ENCODE measurements at regions not wholly inside any gene's neighbourhood (a gene's known extent, or its start where the extent isn't known, plus 50 kb on each side); places are given as distances from the start of the nearest gene placed in this dataset.
"Not testable (repeated sequence)": the region's sequence is repeated elsewhere in the genome, so short reads cannot be mapped to it uniquely, and the experiment has no call there.

- DNase-seq (ENCODE audit: low read depth): peak; percentile 26
These were observed 232.8 kb upstream of the MCHR2 start for GRCh38 chr6:100226811-100227210.

GRCh38 chr6:100223952-100224351, 229.9 kb upstream of the MCHR2 start:
- DNase-seq (ENCODE audit: low read depth): not testable (repeated sequence)

DNA sequence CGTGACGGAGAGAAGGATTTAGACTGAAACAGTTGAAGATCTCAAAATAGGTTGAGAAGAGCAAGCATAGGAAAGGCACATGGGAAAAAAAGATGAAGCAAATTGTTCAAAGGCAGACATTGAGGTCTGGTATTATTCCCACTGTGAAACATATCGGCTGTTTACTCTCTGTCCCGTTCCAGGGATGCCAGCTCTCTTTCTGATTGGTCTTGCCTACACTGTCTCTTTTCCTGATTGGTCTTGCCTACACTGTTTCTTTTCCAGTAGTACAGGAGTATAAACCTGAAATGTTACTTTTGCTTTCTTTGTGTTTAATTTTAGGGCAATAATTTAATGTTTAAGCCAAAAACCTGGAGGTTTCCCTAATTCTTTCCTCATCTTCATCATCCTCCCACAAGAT, 226.5 kb upstream of the MCHR2 start:
- no peak for DNase-seq (ENCODE audit: low read depth)

DNA sequence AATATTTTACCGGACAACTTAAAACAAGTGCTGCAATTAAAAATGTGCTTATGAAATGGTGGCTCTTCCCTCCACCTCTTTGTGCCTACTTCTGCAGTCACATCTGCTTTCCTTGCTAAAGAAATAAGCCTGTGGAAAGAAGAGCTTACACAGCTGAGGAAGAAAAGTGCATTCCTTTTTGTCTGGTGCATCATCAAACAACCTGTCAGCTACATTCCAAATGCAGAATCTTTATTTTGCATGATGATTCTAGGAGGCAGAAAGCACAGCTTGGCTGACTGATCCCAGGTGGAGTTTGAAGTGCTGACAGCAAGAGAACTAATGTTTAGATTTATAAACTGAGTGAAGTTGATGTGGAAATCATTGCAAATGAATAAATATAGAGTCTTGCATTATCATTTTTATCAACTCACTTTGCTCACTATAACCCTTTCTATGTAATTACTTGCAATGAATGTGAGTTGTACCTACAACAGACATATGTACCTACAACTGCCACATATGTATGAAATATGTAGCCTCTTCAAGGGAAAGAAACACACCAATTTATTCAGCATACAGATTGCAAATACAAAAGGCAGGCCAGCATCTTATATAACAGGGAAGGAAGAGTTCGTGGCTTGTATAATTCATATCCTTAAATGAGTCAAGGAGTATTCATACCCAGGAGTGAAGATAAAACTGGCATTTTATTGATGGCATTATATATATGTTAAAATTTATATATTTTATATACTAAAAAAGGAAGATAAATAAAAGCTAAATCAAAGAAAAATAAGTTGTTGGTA, 223.4 kb upstream of the MCHR2 start:
- DNase-seq (ENCODE audit: low read depth): peak; percentile 49

DNA sequence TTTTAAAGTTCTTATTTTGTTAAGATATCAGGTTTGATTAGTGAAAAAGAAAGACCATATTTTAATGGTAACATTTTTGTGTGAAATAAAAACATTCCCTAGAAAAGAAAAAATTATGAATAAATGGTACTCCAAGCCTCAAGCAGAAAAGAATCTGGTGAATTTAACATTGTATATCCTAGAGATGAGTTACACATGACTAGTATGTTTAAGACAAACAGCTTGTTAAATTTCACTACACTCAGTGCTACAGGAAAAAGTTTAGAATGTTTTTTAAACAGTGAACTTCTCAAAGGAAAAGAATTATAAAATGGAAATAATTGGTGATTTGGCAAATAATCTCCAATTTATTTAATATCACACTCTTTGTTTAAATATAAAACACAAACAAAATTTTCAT, 222.7 kb upstream of the MCHR2 start:
- peak; percentile 28 for DNase-seq (ENCODE audit: low read depth)

- peak; percentile 67 for DNase-seq (ENCODE audit: low read depth)
These were observed 218.1 kb upstream of the MCHR2 start for GRCh38 chr6:100212131-100212530.

GRCh38 chr6:100210137-100211117, 216.4 kb upstream of the MCHR2 start:
- no peak for DNase-seq (ENCODE audit: low read depth)

- DNase-seq (ENCODE audit: low read depth): peak; percentile 49
These were observed 215.5 kb upstream of the MCHR2 start for GRCh38 chr6:100209323-100210136.

DNA sequence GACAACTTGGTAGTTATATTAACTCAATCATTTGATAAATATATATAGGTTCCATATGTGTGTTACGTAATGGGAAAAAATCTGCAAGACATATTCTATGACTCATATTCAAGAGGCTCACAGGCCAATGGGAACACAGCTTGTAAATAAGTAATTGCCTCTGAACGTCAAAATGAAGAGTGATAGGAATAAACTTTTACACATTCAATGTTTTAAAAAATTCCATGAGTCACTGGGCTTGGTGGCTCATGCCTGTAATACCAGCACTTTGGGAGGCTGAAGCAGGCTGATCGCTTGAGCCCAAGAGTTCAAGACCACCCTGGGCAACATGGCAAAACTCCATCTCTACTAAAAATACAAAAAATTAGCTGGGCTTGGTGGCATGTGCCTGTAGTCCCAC, 209.4 kb upstream of the MCHR2 start:
- peak; percentile 98 for DNase-seq (ENCODE audit: low read depth)

GRCh38 chr6:100202417-100203194, 208.6 kb upstream of the MCHR2 start:
- DNase-seq (ENCODE audit: low read depth): peak; percentile 99

DNA sequence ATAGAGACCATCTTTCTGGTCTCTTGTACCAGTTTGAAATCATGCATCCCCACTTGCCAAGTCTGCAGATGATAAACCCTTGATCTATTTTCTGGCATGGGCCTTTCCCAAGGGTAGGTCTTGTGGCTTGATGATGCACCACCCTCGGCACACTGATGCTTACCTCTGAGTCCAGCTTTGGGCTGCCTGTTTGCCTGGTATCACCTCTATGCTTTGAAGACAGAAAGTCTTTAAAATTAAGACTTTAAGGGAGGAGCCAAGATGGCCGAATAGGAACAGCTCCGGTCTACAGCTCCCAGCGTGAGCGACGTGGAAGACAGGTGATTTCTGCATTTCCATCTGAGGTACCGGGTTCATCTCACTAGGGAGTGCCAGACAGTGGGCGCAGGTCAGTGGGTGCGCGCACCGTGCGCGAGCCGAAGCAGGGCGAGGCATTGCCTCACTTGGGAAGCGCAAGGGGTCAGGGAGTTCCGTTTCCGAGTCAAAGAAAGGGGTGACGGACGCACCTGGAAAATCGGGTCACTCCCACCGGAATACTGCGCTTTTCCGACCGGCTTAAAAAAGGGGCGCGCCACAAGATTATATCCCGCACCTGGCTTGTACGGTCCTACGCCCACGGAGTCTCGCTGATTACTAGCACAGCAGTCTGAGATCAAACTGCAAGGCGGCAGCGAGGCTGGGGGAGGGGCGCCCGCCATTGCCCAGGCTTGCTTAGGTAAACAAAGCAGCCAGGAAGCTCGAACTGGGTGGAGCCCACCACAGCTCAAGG, 202.4 kb upstream of the MCHR2 start:
- DNase-seq (ENCODE audit: low read depth): not testable (repeated sequence)

DNA sequence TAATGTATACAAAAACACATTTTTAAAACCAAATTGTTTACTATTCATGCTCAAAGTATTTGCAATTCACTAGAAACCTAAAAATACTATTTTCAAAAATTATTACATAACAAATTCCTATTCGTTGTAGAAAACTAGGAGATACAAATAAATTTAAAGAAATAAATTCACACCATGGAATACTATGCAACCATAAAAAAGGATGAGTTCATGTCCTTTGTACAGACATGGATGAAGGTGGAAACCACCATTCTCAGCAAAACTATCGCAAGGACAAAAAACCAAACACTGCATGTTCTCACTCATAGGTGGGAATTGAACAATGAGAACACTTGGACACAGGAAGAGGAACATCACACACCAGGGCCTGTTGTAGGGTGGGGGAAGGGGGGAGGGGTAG, 201.2 kb upstream of the MCHR2 start:
- not testable (repeated sequence) for DNase-seq (ENCODE audit: low read depth)

GRCh38 chr6:100194535-100194934, 200.5 kb upstream of the MCHR2 start:
- no peak for DNase-seq (ENCODE audit: low read depth)

DNA sequence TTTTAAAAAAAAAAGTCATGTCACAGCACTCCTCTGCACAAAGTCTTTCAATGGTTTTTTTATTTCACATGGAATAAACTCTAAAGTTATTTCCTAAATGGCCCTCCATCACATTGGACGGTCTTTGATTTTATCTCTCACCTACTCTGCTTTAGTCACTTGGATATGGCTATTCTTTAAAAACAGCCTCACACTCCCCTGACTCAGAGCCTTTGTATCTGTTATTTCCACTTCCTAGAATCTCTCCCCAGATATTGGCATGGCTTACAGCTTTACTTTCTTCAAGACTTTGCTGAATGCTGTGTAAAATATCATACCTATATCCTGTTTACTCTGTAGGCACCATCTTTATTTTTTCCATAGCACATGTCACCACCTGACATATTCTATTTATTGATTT, 194.7 kb upstream of the MCHR2 start:
- peak; percentile 28 for DNase-seq (ENCODE audit: low read depth)

DNA sequence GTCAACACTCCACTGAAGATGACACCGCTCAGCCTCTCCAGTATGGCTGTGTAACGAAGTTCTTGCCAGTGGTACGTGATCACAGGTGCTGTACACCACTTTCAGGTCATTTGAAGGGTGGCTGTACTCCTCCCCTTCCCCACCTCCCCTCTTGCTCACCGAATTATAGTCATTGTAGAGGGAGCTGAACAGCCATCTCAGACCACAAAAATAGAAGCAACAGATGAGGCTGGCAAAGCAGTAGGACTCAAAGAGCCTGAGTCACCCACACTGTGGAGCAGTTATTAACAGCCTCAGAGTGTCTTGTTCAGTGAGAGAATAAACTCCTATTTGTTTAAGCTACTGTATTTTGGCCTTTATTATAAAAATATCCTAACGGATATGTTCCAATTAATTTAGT, 192.5 kb upstream of the MCHR2 start:
- DNase-seq (ENCODE audit: low read depth): peak; percentile 67

- DNase-seq (ENCODE audit: low read depth): no peak
These were observed 191.6 kb upstream of the MCHR2 start for GRCh38 chr6:100185615-100186014.

DNA sequence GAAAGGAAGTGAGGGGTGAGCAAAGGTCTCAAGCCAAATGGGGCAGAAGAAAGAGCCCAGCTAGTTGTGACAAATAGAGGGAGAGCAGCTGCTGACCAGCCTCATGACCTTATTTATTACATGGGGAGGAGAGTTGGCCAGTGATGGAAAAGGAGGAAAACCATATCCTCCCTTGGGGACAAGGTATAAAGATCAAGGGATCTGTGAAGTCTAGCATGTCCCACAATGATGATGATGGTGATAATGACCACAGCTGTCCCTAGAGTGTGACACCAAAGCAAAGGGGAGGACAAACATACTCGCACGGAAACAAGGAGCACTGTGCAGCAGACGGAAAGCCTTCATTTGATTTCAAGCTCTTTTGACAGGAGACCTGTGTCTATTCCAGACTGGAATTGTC, 190.4 kb upstream of the MCHR2 start:
- DNase-seq (ENCODE audit: low read depth): no peak

- DNase-seq (ENCODE audit: low read depth): no peak
These were observed 188.3 kb upstream of the MCHR2 start for GRCh38 chr6:100182313-100182712.

DNA sequence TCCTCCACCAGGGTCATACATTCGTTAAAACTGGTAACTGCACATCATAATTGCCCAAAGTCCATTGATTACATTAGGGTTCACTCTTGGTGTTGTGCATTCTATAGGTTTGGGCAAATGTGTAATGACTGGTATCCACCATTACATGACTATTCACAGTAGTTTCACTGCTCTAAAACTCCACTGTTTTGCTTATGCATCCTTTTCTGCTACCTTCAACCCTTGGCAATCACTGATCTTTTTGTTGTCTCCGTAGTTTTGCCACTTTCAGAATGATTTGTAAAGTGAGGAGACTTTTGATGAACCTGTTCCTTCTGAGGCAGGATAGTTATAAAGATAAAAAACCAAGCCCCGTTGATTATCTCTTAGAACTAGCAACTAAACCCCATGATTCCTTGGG, 187.3 kb upstream of the MCHR2 start:
- no peak for DNase-seq (ENCODE audit: low read depth)

DNA sequence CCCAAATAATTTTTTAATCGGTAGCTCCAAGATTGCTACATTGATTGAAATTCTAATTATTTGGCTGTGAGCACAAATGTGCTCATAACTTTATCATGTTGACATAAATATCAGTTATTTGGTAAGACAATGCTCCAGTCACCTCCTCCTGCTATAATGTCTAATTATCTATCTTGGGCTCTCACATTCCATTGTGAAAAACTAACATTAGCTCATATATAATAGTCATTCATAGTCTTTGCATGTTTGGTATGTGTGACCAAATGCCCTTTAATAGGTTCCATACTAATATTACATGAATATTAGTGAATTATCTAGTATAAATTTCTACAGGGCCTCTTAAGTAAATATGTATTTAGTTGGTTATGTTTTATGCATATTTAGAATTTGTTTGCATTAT, 185.6 kb upstream of the MCHR2 start:
- DNase-seq (ENCODE audit: low read depth): peak; percentile 37

DNA sequence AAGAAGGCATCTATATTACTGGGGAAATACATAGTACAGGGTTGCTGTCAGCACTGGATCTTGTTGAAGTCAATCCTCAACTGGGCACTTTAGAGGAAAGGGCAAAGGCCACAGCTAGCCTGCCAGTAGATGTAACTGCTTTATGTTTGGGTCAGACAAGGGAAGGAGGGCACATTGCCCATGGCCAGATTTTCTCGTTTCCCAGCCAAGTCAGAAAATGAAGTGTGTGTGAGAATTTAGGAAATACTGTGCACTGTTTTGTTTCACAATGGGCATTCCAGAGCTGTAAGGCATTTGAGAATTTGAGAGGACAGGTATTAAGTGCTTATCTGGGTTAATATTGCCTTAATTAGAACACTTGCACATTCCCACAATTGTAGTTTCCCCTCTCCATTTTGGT, 183.9 kb upstream of the MCHR2 start:
- DNase-seq (ENCODE audit: low read depth): peak; percentile 53

Data from EH (cell line).